Spleen (tissue), 11 donors: ENCODE measurements at regions not wholly inside any gene's neighbourhood (a gene's known extent, or its start where the extent isn't known, plus 50 kb on each side); places are given as distances from the start of the nearest gene placed in this dataset.

Source experiments
- DNase-seq: peaks from one replicate; pipeline ENCODE4 v3.0.0-alpha.2; 2020
- H3K27ac ChIP-seq, 8 donors: fragments of 200-600 bp; sonication (generic) in 7 of 8; 1 replicate in 4 of 8; 2 replicates in 4 of 8; pipeline versions ENCODE4 v1.5.0 to v1.8.0; 2016 to 2021; ENCODE audit warnings: inconsistent platforms in 4 of 8, mild to moderate bottlenecking in 4 of 8, moderate library complexity in 1 of 8
- H3K27me3 ChIP-seq, 7 donors: fragments of 200-600 bp; sonication (generic) in 6 of 7; replicated peaks in 1 of 7; 1 replicate in 4 of 7; 2 replicates in 3 of 7; pipeline versions ENCODE4 v1.5.0 to v1.8.0; 2016 to 2021; ENCODE audit warnings: inconsistent platforms in 3 of 7, mild to moderate bottlenecking in 1 of 7
- H3K36me3 ChIP-seq, 6 donors: fragments of 200-600 bp; sonication (generic) in 5 of 6; 1 replicate in 4 of 6; 2 replicates in 2 of 6; pipeline versions ENCODE4 v1.5.0 to v1.8.0; 2016 to 2021; ENCODE audit warnings: inconsistent platforms in 2 of 6
- H3K4me1 ChIP-seq, 6 donors: fragments of 200-600 bp; sonication (generic) in 5 of 6; 1 replicate in 3 of 6; 2 replicates in 3 of 6; pipeline versions ENCODE4 v1.5.0 to v1.8.0; 2016 to 2021; ENCODE audit warnings: inconsistent platforms in 3 of 6
- H3K4me3 ChIP-seq, 8 donors: fragments of 200-600 bp; sonication (generic) in 7 of 8; 1 replicate in 4 of 8; 2 replicates in 4 of 8; pipeline versions ENCODE4 v1.5.0 to v1.8.0; 2016 to 2021; ENCODE audit warnings: inconsistent platforms in 4 of 8, mild to moderate bottlenecking in 4 of 8, moderate library complexity in 2 of 8
- H3K9me3 ChIP-seq, 8 donors: fragments of 200-600 bp; sonication (generic) in 7 of 8; 1 replicate in 4 of 8; 2 replicates in 4 of 8; pipeline versions ENCODE4 v1.5.0 to v1.8.0; 2016 to 2021; ENCODE audit warnings: inconsistent platforms in 4 of 8
- POLR2A ChIP-seq, 3 donors: fragments of 450-650 bp; IDR thresholded peaks; one replicate each; pipeline ENCODE4 v1.5.1; 2017; ENCODE audit warnings: antibody characterized with exemption in 3 of 3, mild to moderate bottlenecking in 1 of 3
- POLR2AphosphoS5 ChIP-seq, 3 donors: sonication (generic); formaldehyde crosslinking; IDR thresholded peaks; one replicate each; pipeline ENCODE4 v1.5.1; 2017; ENCODE audit warnings: antibody characterized with exemption in 3 of 3
- WGBS, 5 donors: extraction: QIAGEN DNeasy Blood & Tissue Kit in 3 of 5; methylation state at CpG; one replicate each; pipeline versions ENCODE4 v1.1.5 to v1.1.7; 2013 to 2018; 5-methylcytosine and 5-hydroxymethylcytosine counted together
- intact Hi-C: fragments of 100-400 bp; cut with DNase I; formaldehyde crosslinking; loops from one replicate; pipeline ENCODE4 v1.15.0; 2023; ENCODE audit warnings: low total_unique reads
- TF ChIP-seq, protein P1 (sequence below), 11 experiments: fragments of 200-600 bp in 7 of 11; fragments of 450-650 bp in 4 of 11; sonication (generic) in 4 of 11; IDR thresholded peaks in 8 of 11; conservative IDR thresholded peaks in 3 of 11; 1 replicate in 7 of 11; 2 replicates in 4 of 11; pipeline versions ENCODE4 v1.4.0 to v1.8.0; 2016 to 2021; ENCODE audit warnings: antibody characterized with exemption in 11 of 11, inconsistent platforms in 4 of 11, mild to moderate bottlenecking in 1 of 11
- donor health status: healthy with polysubstance abuse.
- donor health status: DM: no; HTN: no; CAD: no; lungs with moderate emphysema.
- donor health status: DM: no; HTN: no; CAD: no.
- donor health status: Bipolar disorder and iron deficiency.
- donor health status: healthy.
- donor health status: DM: no; HTN: no; CAD: no.
- donor health status: DM: yes; HTN: yes; CAD: no.

DNA sequence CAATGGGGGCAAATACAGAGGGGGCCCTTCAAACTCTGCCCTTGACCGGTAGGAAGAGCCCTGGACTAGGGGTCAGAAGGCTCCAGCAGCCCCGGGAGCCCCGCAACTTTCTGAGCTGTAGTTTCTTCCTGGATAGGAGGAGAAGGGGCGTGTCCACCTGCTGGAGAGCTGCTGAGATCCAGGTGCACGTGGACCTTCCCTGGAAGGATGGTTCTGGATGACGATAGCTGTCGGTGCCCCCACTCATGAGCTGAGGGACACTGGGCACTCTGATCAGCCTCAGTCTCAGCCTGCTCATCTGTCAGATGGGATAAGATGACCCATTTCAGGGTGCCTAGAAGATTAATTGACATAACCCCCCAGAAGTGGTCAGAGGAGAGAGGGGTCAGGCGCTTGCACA is 125.2 kb upstream of the HDAC4 start:
- TF ChIP-seq POLR2A (IDR thresholded peaks at IDR 0.05) = no peak
- intact Hi-C loops = no loop called here
- WGBS, 5 donors = 74 to 82% (median 77%) methylated on average over 7 to 8 of the region's 8 CpGs
- Histone ChIP-seq H3K4me1 (no peaks in the 10 kb centered on the region), H3K27ac (no peak overlapping the region), H3K36me3 (no peaks in the 10 kb centered on the region), H3K4me3 (no peak overlapping the region), H3K27me3 (peaks cover 0 to 18% (median 0%) of the 10 kb centered on the region in 7 donors), H3K9me3 (peaks cover 0 to 9% (median 1%) of the 10 kb centered on the region in 8 donors)
- DNase-seq = peak; percentile 50

GRCh38 chr2:239523954-239524330 is 123.1 kb upstream of the HDAC4 start:
- intact Hi-C loops = no loop called here
- peaks cover 0 to 24% (median 0%) of the 10 kb centered on the region in 7 donors for H3K27me3 ChIP-seq
- no peaks in the 10 kb centered on the region for H3K9me3 ChIP-seq
- 27 to 82% (median 52%) methylated on average over 2 of the region's 2 CpGs for WGBS, 5 donors
- no peak overlapping the region for H3K27ac ChIP-seq
- no peaks in the 10 kb centered on the region for H3K4me1 ChIP-seq
- H3K4me3 ChIP-seq = no peak overlapping the region
- H3K36me3 ChIP-seq = no peaks in the 10 kb centered on the region
- TF ChIP-seq POLR2A (IDR thresholded peaks at IDR 0.05) (no peak), POLR2AphosphoS5 (IDR thresholded peaks at IDR 0.05) (no peak)
- TF ChIP-seq, protein P1, sequence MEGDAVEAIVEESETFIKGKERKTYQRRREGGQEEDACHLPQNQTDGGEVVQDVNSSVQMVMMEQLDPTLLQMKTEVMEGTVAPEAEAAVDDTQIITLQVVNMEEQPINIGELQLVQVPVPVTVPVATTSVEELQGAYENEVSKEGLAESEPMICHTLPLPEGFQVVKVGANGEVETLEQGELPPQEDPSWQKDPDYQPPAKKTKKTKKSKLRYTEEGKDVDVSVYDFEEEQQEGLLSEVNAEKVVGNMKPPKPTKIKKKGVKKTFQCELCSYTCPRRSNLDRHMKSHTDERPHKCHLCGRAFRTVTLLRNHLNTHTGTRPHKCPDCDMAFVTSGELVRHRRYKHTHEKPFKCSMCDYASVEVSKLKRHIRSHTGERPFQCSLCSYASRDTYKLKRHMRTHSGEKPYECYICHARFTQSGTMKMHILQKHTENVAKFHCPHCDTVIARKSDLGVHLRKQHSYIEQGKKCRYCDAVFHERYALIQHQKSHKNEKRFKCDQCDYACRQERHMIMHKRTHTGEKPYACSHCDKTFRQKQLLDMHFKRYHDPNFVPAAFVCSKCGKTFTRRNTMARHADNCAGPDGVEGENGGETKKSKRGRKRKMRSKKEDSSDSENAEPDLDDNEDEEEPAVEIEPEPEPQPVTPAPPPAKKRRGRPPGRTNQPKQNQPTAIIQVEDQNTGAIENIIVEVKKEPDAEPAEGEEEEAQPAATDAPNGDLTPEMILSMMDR (IDR thresholded peaks at IDR 0.05 in 8 of 11, conservative IDR thresholded peaks at IDR 0.05 in 3 of 11) = no peak
- DNase-seq = no peak

- intact Hi-C loops = no loop called here
- Histone ChIP-seq H3K36me3 (no peaks in the 10 kb centered on the region), H3K9me3 (no peaks in the 10 kb centered on the region), H3K27ac (no peak overlapping the region), H3K4me1 (no peaks in the 10 kb centered on the region), H3K4me3 (no peak overlapping the region), H3K27me3 (peaks cover 0 to 24% (median 0%) of the 10 kb centered on the region in 7 donors)
- no peak for TF ChIP-seq POLR2A (IDR thresholded peaks at IDR 0.05)
- TF ChIP-seq, protein P1 (IDR thresholded peaks at IDR 0.05 in 8 of 11, conservative IDR thresholded peaks at IDR 0.05 in 3 of 11) = no peak
- no peak for TF ChIP-seq POLR2AphosphoS5 (IDR thresholded peaks at IDR 0.05)
- peak; percentile 63 for DNase-seq
- 67 to 79% (median 75%) methylated on average over 14 to 15 of the region's 15 CpGs for WGBS, 5 donors
Measured at GRCh38 chr2:239523147-239523953, 122.5 kb upstream of the HDAC4 start.

DNA sequence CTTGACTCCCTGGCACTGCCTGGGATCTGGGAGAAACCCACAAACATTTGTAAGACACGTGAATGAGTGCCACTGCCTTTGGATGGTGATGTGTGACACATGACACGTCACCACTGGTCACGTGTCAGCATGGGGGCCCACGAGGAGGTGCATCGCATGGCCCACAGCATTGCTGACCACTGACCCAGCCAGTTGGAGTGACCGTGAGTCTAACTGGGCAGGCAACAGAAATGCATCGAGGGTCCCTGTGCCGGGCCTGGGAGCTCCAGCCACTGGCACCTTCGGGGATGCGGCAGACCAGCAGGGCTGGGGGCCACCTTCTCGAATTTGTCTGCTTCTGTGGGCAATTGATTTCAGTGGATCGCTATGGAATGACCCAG is 121.9 kb upstream of the HDAC4 start:
- Histone ChIP-seq H3K27ac (no peak overlapping the region), H3K4me1 (no peaks in the 10 kb centered on the region), H3K27me3 (peaks cover 0 to 24% (median 0%) of the 10 kb centered on the region in 7 donors), H3K9me3 (no peaks in the 10 kb centered on the region), H3K4me3 (no peak overlapping the region), H3K36me3 (no peaks in the 10 kb centered on the region)
- TF ChIP-seq POLR2A (IDR thresholded peaks at IDR 0.05) (no peak), POLR2AphosphoS5 (IDR thresholded peaks at IDR 0.05) (no peak)
- TF ChIP-seq, protein P1 (IDR thresholded peaks at IDR 0.05 in 8 of 11, conservative IDR thresholded peaks at IDR 0.05 in 3 of 11) = no peak
- peak; percentile 55 for DNase-seq
- intact Hi-C loops = no loop called here
- 81 to 89% (median 83%) methylated on average over 11 to 12 of the region's 12 CpGs for WGBS, 5 donors
